ENCODE measurements at regions not wholly inside any gene's neighbourhood (a gene's known extent, or its start where the extent isn't known, plus 50 kb on each side); places are given as distances from the start of the nearest gene placed in this dataset.

DNA sequence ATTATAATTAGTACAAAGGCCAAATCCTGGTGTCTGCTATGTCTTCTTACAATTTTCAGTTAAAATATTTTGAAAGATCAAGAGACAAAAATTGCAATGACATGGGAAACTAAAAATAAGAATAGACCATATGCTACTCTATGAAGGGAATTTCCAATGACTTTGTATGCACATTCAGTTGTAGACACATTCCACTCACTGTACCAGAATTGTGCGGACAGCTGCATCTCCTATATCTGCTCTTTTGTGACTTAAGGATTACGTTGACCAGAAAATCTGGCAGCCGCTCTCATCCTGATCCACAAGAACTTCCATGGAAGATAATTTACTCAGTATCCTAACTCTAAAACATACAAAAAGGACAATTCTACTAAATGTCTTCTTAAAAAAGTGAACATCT, 493.9 kb upstream of the KCNMB2 start:
- Histone ChIP-seq H3K27me3 (no peaks in the 10 kb centered on the region), H3K4me3 (no peak overlapping the region), H3K27ac (no peak overlapping the region), H3K4me1 (no peaks in the 10 kb centered on the region), H3K36me3 (ENCODE audit: low read depth, missing control alignments) (no peaks in the 10 kb centered on the region), H3K9me3 (no peaks in the 10 kb centered on the region)
- intact Hi-C loops (cut with DNase I; ENCODE audit: low total_unique reads): no loop called here
- DNase-seq: no peak
- TF ChIP-seq, protein P1, sequence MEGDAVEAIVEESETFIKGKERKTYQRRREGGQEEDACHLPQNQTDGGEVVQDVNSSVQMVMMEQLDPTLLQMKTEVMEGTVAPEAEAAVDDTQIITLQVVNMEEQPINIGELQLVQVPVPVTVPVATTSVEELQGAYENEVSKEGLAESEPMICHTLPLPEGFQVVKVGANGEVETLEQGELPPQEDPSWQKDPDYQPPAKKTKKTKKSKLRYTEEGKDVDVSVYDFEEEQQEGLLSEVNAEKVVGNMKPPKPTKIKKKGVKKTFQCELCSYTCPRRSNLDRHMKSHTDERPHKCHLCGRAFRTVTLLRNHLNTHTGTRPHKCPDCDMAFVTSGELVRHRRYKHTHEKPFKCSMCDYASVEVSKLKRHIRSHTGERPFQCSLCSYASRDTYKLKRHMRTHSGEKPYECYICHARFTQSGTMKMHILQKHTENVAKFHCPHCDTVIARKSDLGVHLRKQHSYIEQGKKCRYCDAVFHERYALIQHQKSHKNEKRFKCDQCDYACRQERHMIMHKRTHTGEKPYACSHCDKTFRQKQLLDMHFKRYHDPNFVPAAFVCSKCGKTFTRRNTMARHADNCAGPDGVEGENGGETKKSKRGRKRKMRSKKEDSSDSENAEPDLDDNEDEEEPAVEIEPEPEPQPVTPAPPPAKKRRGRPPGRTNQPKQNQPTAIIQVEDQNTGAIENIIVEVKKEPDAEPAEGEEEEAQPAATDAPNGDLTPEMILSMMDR (IDR thresholded peaks at IDR 0.05): no peak
- no peak for TF ChIP-seq POLR2A (IDR thresholded peaks at IDR 0.05)
- 92 to 100% methylated on average over 3 of the region's 3 CpGs for WGBS, 2 donors

DNA sequence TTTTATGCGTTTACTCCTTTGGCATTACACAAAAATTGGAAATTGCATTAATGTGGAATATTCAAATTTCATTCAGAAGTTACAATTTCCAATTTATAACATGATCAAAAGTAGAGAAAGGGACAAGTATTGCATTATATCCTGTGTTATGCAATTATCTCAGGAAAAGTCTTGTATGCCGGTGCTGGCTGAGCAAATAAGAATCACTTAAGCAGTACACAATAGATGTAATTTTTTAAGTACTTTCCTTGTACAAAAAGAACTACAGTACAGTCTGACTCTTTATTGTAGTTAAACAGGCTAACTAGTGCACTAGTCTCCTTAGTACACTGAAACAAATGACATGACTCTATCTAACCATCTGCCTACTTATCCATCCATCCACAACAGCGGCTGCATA, 493.2 kb upstream of the KCNMB2 start:
- H3K4me1 ChIP-seq: no peaks in the 10 kb centered on the region
- H3K27ac ChIP-seq: no peak overlapping the region
- H3K4me3 ChIP-seq: no peak overlapping the region
- no peak for DNase-seq
- TF ChIP-seq, protein P1 (IDR thresholded peaks at IDR 0.05): no peak
- TF ChIP-seq POLR2A (IDR thresholded peaks at IDR 0.05): no peak
- no peaks in the 10 kb centered on the region for H3K36me3 ChIP-seq (ENCODE audit: low read depth, missing control alignments)
- no peaks in the 10 kb centered on the region for H3K9me3 ChIP-seq
- 72 to 78% methylated on average over 3 of the region's 3 CpGs for WGBS, 2 donors
- H3K27me3 ChIP-seq: no peaks in the 10 kb centered on the region
- intact Hi-C loops (cut with DNase I; ENCODE audit: low total_unique reads): no loop called here

DNA sequence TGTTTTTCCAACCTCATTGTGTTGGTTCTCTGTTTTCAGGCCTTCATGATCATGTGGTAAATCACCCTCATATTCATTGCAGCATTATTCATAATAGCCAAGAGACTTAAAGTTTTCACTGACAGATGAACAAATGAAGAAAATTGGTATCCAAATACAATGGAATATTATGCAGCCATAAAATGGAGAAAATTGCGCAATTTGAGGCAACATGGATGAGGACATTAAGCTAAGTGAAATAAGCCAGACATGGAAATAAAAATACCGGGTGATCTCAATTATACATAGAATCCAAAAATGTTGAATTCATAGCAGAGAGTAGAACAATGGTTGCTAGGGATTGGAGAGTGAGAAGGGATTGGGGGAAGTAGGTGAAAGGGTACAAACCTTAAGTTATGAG, 491.9 kb upstream of the KCNMB2 start:
- Histone ChIP-seq H3K4me3 (no peak overlapping the region), H3K4me1 (no peaks in the 10 kb centered on the region), H3K36me3 (ENCODE audit: low read depth, missing control alignments) (no peaks in the 10 kb centered on the region), H3K27ac (no peak overlapping the region), H3K27me3 (no peaks in the 10 kb centered on the region), H3K9me3 (no peaks in the 10 kb centered on the region)
- intact Hi-C loops (cut with DNase I; ENCODE audit: low total_unique reads): no loop called here
- no peak for DNase-seq
- 84 to 87% methylated on average over 2 of the region's 2 CpGs for WGBS, 2 donors
- TF ChIP-seq, protein P1 (IDR thresholded peaks at IDR 0.05): no peak
- no peak for TF ChIP-seq POLR2A (IDR thresholded peaks at IDR 0.05)

DNA sequence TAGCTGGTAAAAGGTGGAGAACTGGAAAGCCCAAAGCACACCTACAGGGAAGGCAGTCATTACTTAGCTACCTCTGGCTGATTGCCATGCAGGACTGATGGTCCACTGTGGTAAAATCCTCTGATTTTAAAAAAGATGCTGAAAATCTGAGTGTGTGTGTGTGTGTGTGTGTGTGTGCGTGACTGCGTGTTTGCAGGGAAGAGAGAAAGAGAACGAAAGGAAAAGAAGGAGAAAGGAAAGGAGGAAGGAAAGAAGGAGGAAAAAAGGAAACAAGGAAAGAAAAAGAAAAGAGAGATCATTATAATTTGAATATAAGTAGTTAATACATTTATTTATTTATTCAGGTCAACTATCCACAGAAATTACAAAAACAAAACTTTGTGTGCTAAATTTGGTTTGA, 488.7 kb upstream of the KCNMB2 start:
- 94 to 95% methylated on average over 3 of the region's 3 CpGs for WGBS, 2 donors
- Histone ChIP-seq H3K27ac (no peak overlapping the region), H3K9me3 (no peaks in the 10 kb centered on the region), H3K27me3 (no peaks in the 10 kb centered on the region), H3K36me3 (ENCODE audit: low read depth, missing control alignments) (no peaks in the 10 kb centered on the region), H3K4me1 (no peaks in the 10 kb centered on the region), H3K4me3 (no peak overlapping the region)
- intact Hi-C loops (cut with DNase I; ENCODE audit: low total_unique reads): no loop called here
- DNase-seq: no peak
- TF ChIP-seq POLR2A (IDR thresholded peaks at IDR 0.05): no peak
- TF ChIP-seq, protein P1 (IDR thresholded peaks at IDR 0.05): no peak

DNA sequence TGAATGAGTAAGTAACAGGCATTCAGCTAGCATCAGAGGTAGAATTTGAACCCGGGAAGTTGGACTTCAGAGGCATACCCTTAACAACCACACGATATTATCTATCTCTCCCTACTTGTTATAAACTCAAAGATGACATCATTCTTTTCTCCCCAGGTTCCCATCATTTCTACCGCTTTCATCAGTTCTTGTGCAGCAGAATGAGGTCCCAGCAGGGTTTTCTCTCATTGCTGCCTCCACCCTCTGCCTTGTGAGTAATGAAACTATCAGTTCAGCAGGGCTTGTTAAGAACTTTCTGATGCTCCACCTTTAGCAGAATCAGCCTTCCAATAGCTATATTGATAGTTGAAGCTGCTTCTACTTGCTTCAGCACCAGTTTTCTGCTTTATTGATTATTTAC, 487.5 kb upstream of the KCNMB2 start:
- no peak for DNase-seq
- TF ChIP-seq, protein P1 (IDR thresholded peaks at IDR 0.05): no peak
- no peak for TF ChIP-seq POLR2A (IDR thresholded peaks at IDR 0.05)
- Histone ChIP-seq H3K36me3 (ENCODE audit: low read depth, missing control alignments) (no peaks in the 10 kb centered on the region), H3K4me1 (no peaks in the 10 kb centered on the region), H3K27me3 (no peaks in the 10 kb centered on the region), H3K27ac (no peak overlapping the region), H3K9me3 (no peaks in the 10 kb centered on the region), H3K4me3 (no peak overlapping the region)
- 69 to 88% methylated on average over 3 of the region's 3 CpGs for WGBS, 2 donors
- intact Hi-C loops (cut with DNase I; ENCODE audit: low total_unique reads): no loop called here

Measured in testis (tissue), 2 donors.